Neural cell (in vitro differentiated cells): ENCODE measurements at regions not wholly inside any gene's neighbourhood (a gene's known extent, or its start where the extent isn't known, plus 50 kb on each side); places are given as distances from the start of the nearest gene placed in this dataset.

ENCODE experiments used
- CTCF ChIP-seq: fragments of 450-650 bp; IDR thresholded peaks from 2 replicates; pipeline ENCODE4 v1.5.1; 2014; ENCODE audit warnings: antibody characterized with exemption, mild to moderate bottlenecking, moderate library complexity; ENCODE audit not compliant: poor library complexity, severe bottlenecking
- EP300 ChIP-seq: fragments of 450-650 bp; conservative IDR thresholded peaks from 2 replicates; pipeline ENCODE4 v1.6.1; 2014; ENCODE audit warnings: antibody characterized with exemption, mild to moderate bottlenecking, moderate library complexity; ENCODE audit not compliant: poor library complexity, severe bottlenecking
- MXI1 ChIP-seq: fragments of 450-650 bp; conservative IDR thresholded peaks from 2 replicates; pipeline ENCODE4 v1.6.1; 2014; ENCODE audit warnings: antibody characterized with exemption, mild to moderate bottlenecking; ENCODE audit not compliant: poor library complexity, severe bottlenecking
- POLR2AphosphoS5 ChIP-seq: IDR thresholded peaks from 2 replicates; pipeline ENCODE4 v1.6.1; 2012
- RAD21 ChIP-seq: fragments of 450-650 bp; conservative IDR thresholded peaks from 2 replicates; pipeline ENCODE4 v1.6.1; 2014; ENCODE audit warnings: antibody characterized with exemption, mild to moderate bottlenecking, moderate library complexity

- TF ChIP-seq RAD21 (no peak), POLR2AphosphoS5 (no peak), CTCF (no peak), EP300 (no peak), MXI1 (no peak)
Observed at GRCh38 chr4:154086247-154086646, 297.4 kb upstream of the SFRP2 start.
